ENCODE measurements at regions not wholly inside any gene's neighbourhood (a gene's known extent, or its start where the extent isn't known, plus 50 kb on each side); places are given as distances from the start of the nearest gene placed in this dataset.

GRCh38 chr17:79188048-79188447, 113.4 kb downstream of the ENGASE start:
- TF ChIP-seq ELF1 (IDR thresholded peaks at IDR 0.05; ENCODE audit: borderline replicate concordance, low read depth), result no peak
- peak; percentile 81 to 92 (median 89) for TF ChIP-seq CTCF (IDR thresholded peaks at IDR 0.05 in 2 of 3, conservative IDR thresholded peaks at IDR 0.05 in 1 of 3; ENCODE audit: borderline replicate concordance in 1 of 3, insufficient read depth in 1 of 3, low read depth in 2 of 3, low read length in 2 of 3)
- TF ChIP-seq ATF3 (IDR thresholded peaks at IDR 0.05), result no peak
- no peak for TF ChIP-seq SP1 (IDR thresholded peaks at IDR 0.05; ENCODE audit: low read depth)
- TF ChIP-seq POLR2A (IDR thresholded peaks at IDR 0.05; ENCODE audit: borderline replicate concordance, extremely low read depth, insufficient read depth, insufficient read length), result no peak
- no peak for TF ChIP-seq CBX3 (IDR thresholded peaks at IDR 0.05; ENCODE audit: low read depth)
- TF ChIP-seq EZH2 (IDR thresholded peaks at IDR 0.05), result no peak
- TF ChIP-seq POLR2AphosphoS5 (IDR thresholded peaks at IDR 0.05; ENCODE audit: low read depth, low read length), result no peak
- no peak for TF ChIP-seq REST (IDR thresholded peaks at IDR 0.05; ENCODE audit: low read depth)
- peak; percentile 91 for TF ChIP-seq RAD21 (IDR thresholded peaks at IDR 0.05; ENCODE audit: low read depth)
